ENCODE measurements at regions not wholly inside any gene's neighbourhood (a gene's known extent, or its start where the extent isn't known, plus 50 kb on each side); places are given as distances from the start of the nearest gene placed in this dataset.
A peak's percentile ranks its signal among the peaks of the same experiment; 100 is the strongest.

- no peak overlapping the region for H3K4ac ChIP-seq (ENCODE audit: low read depth in 1 of 2, low read length in 2 of 2)
- H3K4me1 ChIP-seq (ENCODE audit: control insufficient read depth, insufficient read depth, low read depth, low read length), result no peaks in the 10 kb centered on the region
- H2AFZ ChIP-seq (ENCODE audit: low read depth, low read length), result no peak overlapping the region
- no peak overlapping the region for H3K18ac ChIP-seq (ENCODE audit: low read depth in 1 of 2, low read length in 2 of 2)
- H2AK5ac ChIP-seq (ENCODE audit: low read length, severe bottlenecking), result no peak overlapping the region
- DNase-seq, result no peak
- no peak overlapping the region for H2BK15ac ChIP-seq (ENCODE audit: low read depth, poor library complexity, severe bottlenecking)
- no peak overlapping the region for H3K4me2 ChIP-seq (ENCODE audit: low read length, poor library complexity, severe bottlenecking)
- H3K9ac ChIP-seq (ENCODE audit: low read length), result no peak overlapping the region
- no peak overlapping the region for H2BK12ac ChIP-seq (ENCODE audit: low read length in 2 of 2)
- H3K9me3 ChIP-seq (ENCODE audit: control insufficient read depth, low read length), result no peaks in the 10 kb centered on the region
- H3K36me3 ChIP-seq (ENCODE audit: control insufficient read depth in 1 of 2, insufficient read depth in 2 of 2, low read depth in 1 of 2, low read length in 2 of 2), result peaks cover 0 to 20% of the 10 kb centered on the region in 2 experiments
- no peak overlapping the region for H3K4me3 ChIP-seq (ENCODE audit: insufficient read depth in 1 of 2, low read depth in 1 of 2, low read length in 2 of 2)
- H4K8ac ChIP-seq (ENCODE audit: low read length), result no peak overlapping the region
- H3K27ac ChIP-seq (ENCODE audit: low read length, poor library complexity, severe bottlenecking), result no peak overlapping the region
- H2BK120ac ChIP-seq (ENCODE audit: low read depth, low read length), result no peak overlapping the region
- no peaks in the 10 kb centered on the region for H3K27me3 ChIP-seq (ENCODE audit: control insufficient read depth in 1 of 2, insufficient read depth in 1 of 2, low read length in 2 of 2)
- H2BK5ac ChIP-seq (ENCODE audit: low read depth, low read length, poor library complexity, severe bottlenecking), result no peak overlapping the region
- no peaks in the 10 kb centered on the region for H3K79me1 ChIP-seq (replicated peaks; ENCODE audit: low read length, poor library complexity, severe bottlenecking)
- no peak overlapping the region for H3K14ac ChIP-seq (ENCODE audit: low read length in 2 of 2)
- H4K91ac ChIP-seq (ENCODE audit: low read length), result no peak overlapping the region
- no peak overlapping the region for H3K23ac ChIP-seq (ENCODE audit: low read length in 2 of 2)
Observed at GRCh38 chr2:176628438-176628837, 359.2 kb downstream of the MTX2 start.

GRCh38 chr2:176633754-176634153 is 364.5 kb downstream of the MTX2 start:
- no peak overlapping the region for H2BK120ac ChIP-seq (ENCODE audit: low read depth, low read length)
- no peak overlapping the region for H4K8ac ChIP-seq (ENCODE audit: low read length)
- no peak for DNase-seq
- 96% methylated on average over 1 of the region's 2 CpGs for WGBS
- peaks cover 0 to 20% of the 10 kb centered on the region in 2 experiments for H3K36me3 ChIP-seq (ENCODE audit: control insufficient read depth in 1 of 2, insufficient read depth in 2 of 2, low read depth in 1 of 2, low read length in 2 of 2)
- H3K9ac ChIP-seq (ENCODE audit: low read length), result no peak overlapping the region
- no peak overlapping the region for H2BK5ac ChIP-seq (ENCODE audit: low read depth, low read length, poor library complexity, severe bottlenecking)
- H3K4me1 ChIP-seq (ENCODE audit: control insufficient read depth, insufficient read depth, low read depth, low read length), result no peaks in the 10 kb centered on the region
- H3K23ac ChIP-seq (ENCODE audit: low read length in 2 of 2), result no peak overlapping the region
- H4K91ac ChIP-seq (ENCODE audit: low read length), result no peak overlapping the region
- no peak overlapping the region for H3K18ac ChIP-seq (ENCODE audit: low read depth in 1 of 2, low read length in 2 of 2)
- no peak overlapping the region for H3K4me3 ChIP-seq (ENCODE audit: insufficient read depth in 1 of 2, low read depth in 1 of 2, low read length in 2 of 2)
- H3K14ac ChIP-seq (ENCODE audit: low read length in 2 of 2), result no peak overlapping the region
- H3K9me3 ChIP-seq (ENCODE audit: control insufficient read depth, low read length), result no peaks in the 10 kb centered on the region
- H3K4me2 ChIP-seq (ENCODE audit: low read length, poor library complexity, severe bottlenecking), result no peak overlapping the region
- no peak overlapping the region for H2BK15ac ChIP-seq (ENCODE audit: low read depth, poor library complexity, severe bottlenecking)
- H3K4ac ChIP-seq (ENCODE audit: low read depth in 1 of 2, low read length in 2 of 2), result no peak overlapping the region
- no peaks in the 10 kb centered on the region for H3K27me3 ChIP-seq (ENCODE audit: control insufficient read depth in 1 of 2, insufficient read depth in 1 of 2, low read length in 2 of 2)
- no peak overlapping the region for H3K27ac ChIP-seq (ENCODE audit: low read length, poor library complexity, severe bottlenecking)
- H2AK5ac ChIP-seq (ENCODE audit: low read length, severe bottlenecking), result no peak overlapping the region
- H3K79me1 ChIP-seq (replicated peaks; ENCODE audit: low read length, poor library complexity, severe bottlenecking), result peaks cover 1% of the 10 kb centered on the region
- H2BK12ac ChIP-seq (ENCODE audit: low read length in 2 of 2), result no peak overlapping the region
- no peak overlapping the region for H2AFZ ChIP-seq (ENCODE audit: low read depth, low read length)

GRCh38 chr2:176636401-176636800 is 367.2 kb downstream of the MTX2 start:
- H2BK12ac ChIP-seq (ENCODE audit: low read length in 2 of 2), result no peak overlapping the region
- H3K27me3 ChIP-seq (ENCODE audit: control insufficient read depth in 1 of 2, insufficient read depth in 1 of 2, low read length in 2 of 2), result no peaks in the 10 kb centered on the region
- no peaks in the 10 kb centered on the region for H3K9me3 ChIP-seq (ENCODE audit: control insufficient read depth, low read length)
- no peak for DNase-seq
- no peak overlapping the region for H2BK120ac ChIP-seq (ENCODE audit: low read depth, low read length)
- no peak overlapping the region for H3K4ac ChIP-seq (ENCODE audit: low read depth in 1 of 2, low read length in 2 of 2)
- WGBS, result 100% methylated on average over 1 of the region's 3 CpGs
- no peak overlapping the region for H4K91ac ChIP-seq (ENCODE audit: low read length)
- no peak overlapping the region for H4K8ac ChIP-seq (ENCODE audit: low read length)
- no peak overlapping the region for H2BK15ac ChIP-seq (ENCODE audit: low read depth, poor library complexity, severe bottlenecking)
- H3K14ac ChIP-seq (ENCODE audit: low read length in 2 of 2), result no peak overlapping the region
- no peak overlapping the region for H3K23ac ChIP-seq (ENCODE audit: low read length in 2 of 2)
- peak overlapping the region in 1 of 2 experiments; percentile 83 for H3K4me3 ChIP-seq (ENCODE audit: insufficient read depth in 1 of 2, low read depth in 1 of 2, low read length in 2 of 2)
- H3K18ac ChIP-seq (ENCODE audit: low read depth in 1 of 2, low read length in 2 of 2), result no peak overlapping the region
- peak overlapping the region; percentile 92 for H3K9ac ChIP-seq (ENCODE audit: low read length)
- H2BK5ac ChIP-seq (ENCODE audit: low read depth, low read length, poor library complexity, severe bottlenecking), result no peak overlapping the region
- peaks cover 1% of the 10 kb centered on the region for H3K79me1 ChIP-seq (replicated peaks; ENCODE audit: low read length, poor library complexity, severe bottlenecking)
- H3K27ac ChIP-seq (ENCODE audit: low read length, poor library complexity, severe bottlenecking), result no peak overlapping the region
- peaks cover 0 to 14% of the 10 kb centered on the region in 2 experiments for H3K36me3 ChIP-seq (ENCODE audit: control insufficient read depth in 1 of 2, insufficient read depth in 2 of 2, low read depth in 1 of 2, low read length in 2 of 2)
- H3K4me1 ChIP-seq (ENCODE audit: control insufficient read depth, insufficient read depth, low read depth, low read length), result no peaks in the 10 kb centered on the region
- H2AK5ac ChIP-seq (ENCODE audit: low read length, severe bottlenecking), result no peak overlapping the region
- H3K4me2 ChIP-seq (ENCODE audit: low read length, poor library complexity, severe bottlenecking), result no peak overlapping the region
- no peak overlapping the region for H2AFZ ChIP-seq (ENCODE audit: low read depth, low read length)

GRCh38 chr2:176637142-176637485 is 367.9 kb downstream of the MTX2 start:
- no peak overlapping the region for H2AK5ac ChIP-seq (ENCODE audit: low read length, severe bottlenecking)
- H3K23ac ChIP-seq (ENCODE audit: low read length in 2 of 2), result no peak overlapping the region
- peak overlapping the region; percentile 92 for H3K9ac ChIP-seq (ENCODE audit: low read length)

More at GRCh38 chr2:176637142-176637485, 367.9 kb downstream of the MTX2 start:
- no peak for DNase-seq
- Histone ChIP-seq H4K91ac (ENCODE audit: low read length) (no peak overlapping the region), H4K8ac (ENCODE audit: low read length) (no peak overlapping the region), H2BK12ac (ENCODE audit: low read length in 2 of 2) (no peak overlapping the region), H3K9me3 (ENCODE audit: control insufficient read depth, low read length) (no peaks in the 10 kb centered on the region), H3K4ac (ENCODE audit: low read depth in 1 of 2, low read length in 2 of 2) (no peak overlapping the region), H3K36me3 (ENCODE audit: control insufficient read depth in 1 of 2, insufficient read depth in 2 of 2, low read depth in 1 of 2, low read length in 2 of 2) (peaks cover 0 to 10% of the 10 kb centered on the region in 2 experiments), H3K27ac (ENCODE audit: low read length, poor library complexity, severe bottlenecking) (no peak overlapping the region), H3K4me2 (ENCODE audit: low read length, poor library complexity, severe bottlenecking) (peak overlapping the region; percentile 86), H2BK15ac (ENCODE audit: low read depth, poor library complexity, severe bottlenecking) (no peak overlapping the region), H3K4me3 (ENCODE audit: insufficient read depth in 1 of 2, low read depth in 1 of 2, low read length in 2 of 2) (peak overlapping the region; percentile 68 to 83), H2BK120ac (ENCODE audit: low read depth, low read length) (no peak overlapping the region), H2BK5ac (ENCODE audit: low read depth, low read length, poor library complexity, severe bottlenecking) (no peak overlapping the region), H3K79me1 (replicated peaks; ENCODE audit: low read length, poor library complexity, severe bottlenecking) (peaks cover 1% of the 10 kb centered on the region), H3K18ac (ENCODE audit: low read depth in 1 of 2, low read length in 2 of 2) (no peak overlapping the region), H3K27me3 (ENCODE audit: control insufficient read depth in 1 of 2, insufficient read depth in 1 of 2, low read length in 2 of 2) (no peaks in the 10 kb centered on the region), H3K4me1 (ENCODE audit: control insufficient read depth, insufficient read depth, low read depth, low read length) (no peaks in the 10 kb centered on the region), H3K14ac (ENCODE audit: low read length in 2 of 2) (no peak overlapping the region), H2AFZ (ENCODE audit: low read depth, low read length) (no peak overlapping the region)
- WGBS, result 56% methylated on average over 9 of the region's 13 CpGs
